ENCODE measurements at regions not wholly inside any gene's neighbourhood (a gene's known extent, or its start where the extent isn't known, plus 50 kb on each side); places are given as distances from the start of the nearest gene placed in this dataset.
A peak's percentile ranks its signal among the peaks of the same experiment; 100 is the strongest.

GRCh38 chr15:70250208-70251201 is 152.8 kb upstream of the TLE3 start:
- no peak for DNase-seq
- intact Hi-C loops (cut with DNase I): no loop called here
- peak; percentile 11 to 21 for ATAC-seq

GRCh38 chr15:70249616-70250015 is 151.9 kb upstream of the TLE3 start:
- intact Hi-C loops (cut with DNase I): no loop called here
- DNase-seq: no peak
- ATAC-seq: no peak

GRCh38 chr15:70248116-70249025 is 150.7 kb upstream of the TLE3 start:
- intact Hi-C loops (cut with DNase I): no loop called here
- DNase-seq (no peak), ATAC-seq (no peak)

- ATAC-seq (no peak), DNase-seq (no peak)
- intact Hi-C loops (cut with DNase I): no loop called here
These were observed 149.6 kb upstream of the TLE3 start for GRCh38 chr15:70247281-70247680.

GRCh38 chr15:70246623-70247220 is 149.0 kb upstream of the TLE3 start:
- ATAC-seq: no peak
- intact Hi-C loops (cut with DNase I): no loop called here
- no peak for DNase-seq

GRCh38 chr15:70245932-70246622 is 148.4 kb upstream of the TLE3 start:
- ATAC-seq (peak; percentile 48 to 80), DNase-seq (peak; percentile 44)
- intact Hi-C loops (cut with DNase I): no loop called here

- intact Hi-C loops (cut with DNase I): no loop called here
These were observed 147.3 kb upstream of the TLE3 start for GRCh38 chr15:70244978-70245542.

GRCh38 chr15:70243686-70244540 is 146.2 kb upstream of the TLE3 start:
- intact Hi-C loops (cut with DNase I): no loop called here
- DNase-seq (no peak), ATAC-seq (no peak)

More at GRCh38 chr15:70244978-70245542, 147.3 kb upstream of the TLE3 start:
- no peak for DNase-seq
- no peak for ATAC-seq

GRCh38 chr15:70242951-70243685 is 145.4 kb upstream of the TLE3 start:
- intact Hi-C loops (cut with DNase I): no loop called here
- ATAC-seq (no peak), DNase-seq (no peak)

GRCh38 chr15:70241561-70242320 is 144.0 kb upstream of the TLE3 start:
- DNase-seq (no peak), ATAC-seq (no peak)
- intact Hi-C loops (cut with DNase I): no loop called here

- ATAC-seq: no peak
- DNase-seq: no peak
- intact Hi-C loops (cut with DNase I): no loop called here
These were observed 143.2 kb upstream of the TLE3 start for GRCh38 chr15:70240820-70241430.

- no peak for DNase-seq
- intact Hi-C loops (cut with DNase I): no loop called here
These were observed 142.4 kb upstream of the TLE3 start for GRCh38 chr15:70240082-70240481.

GRCh38 chr15:70238917-70239316 is 141.2 kb upstream of the TLE3 start:
- ATAC-seq (no peak), DNase-seq (no peak)
- intact Hi-C loops (cut with DNase I): no loop called here

More at GRCh38 chr15:70240082-70240481, 142.4 kb upstream of the TLE3 start:
- no peak for ATAC-seq

GRCh38 chr15:70237626-70238025 is 139.9 kb upstream of the TLE3 start:
- intact Hi-C loops (cut with DNase I): no loop called here
- no peak for DNase-seq
- no peak for ATAC-seq

- no peak for ATAC-seq
- intact Hi-C loops (cut with DNase I): no loop called here
- DNase-seq: no peak
These were observed 138.8 kb upstream of the TLE3 start for GRCh38 chr15:70236341-70237086.

All from left cardiac atrium (tissue), 4 donors.